Coronary artery (tissue), 2 donors: ENCODE measurements at regions not wholly inside any gene's neighbourhood (a gene's known extent, or its start where the extent isn't known, plus 50 kb on each side); places are given as distances from the start of the nearest gene placed in this dataset.

ENCODE experiments used
- DNase-seq: peaks from one replicate; pipeline ENCODE4 v3.0.0-alpha.2; 2017; ENCODE audit warnings: low spot score
- H3K27ac ChIP-seq, 2 donors: fragments of 200-600 bp; sonication (generic); one replicate each; pipeline ENCODE4 v1.5.1; 2016 to 2019
- H3K4me3 ChIP-seq: fragments of 200-600 bp; sonication (generic); 2 replicates; pipeline ENCODE4 v1.5.1; 2016; ENCODE audit warnings: mild to moderate bottlenecking, moderate library complexity
- CTCF ChIP-seq: fragments of 200-600 bp; sonication (generic); IDR thresholded peaks from one replicate; pipeline ENCODE4 v1.5.1; 2019; ENCODE audit warnings: antibody characterized with exemption

- no peak for DNase-seq
- H3K4me3 ChIP-seq = no peak overlapping the region
- H3K27ac ChIP-seq = no peak overlapping the region
- TF ChIP-seq CTCF = no peak
These were observed 81.6 kb downstream of the PLXNA1 start for GRCh38 chr3:127064391-127065137.

GRCh38 chr3:127065138-127065427 is 82.2 kb downstream of the PLXNA1 start:
- Histone ChIP-seq H3K27ac (no peak overlapping the region), H3K4me3 (no peak overlapping the region)
- no peak for DNase-seq
- TF ChIP-seq CTCF = no peak

GRCh38 chr3:127065561-127066290 is 82.8 kb downstream of the PLXNA1 start:
- Histone ChIP-seq H3K4me3 (no peak overlapping the region), H3K27ac (no peak overlapping the region)
- no peak for DNase-seq
- TF ChIP-seq CTCF = no peak

- H3K4me3 ChIP-seq = no peak overlapping the region
- no peak overlapping the region for H3K27ac ChIP-seq
- TF ChIP-seq CTCF = no peak
- DNase-seq = no peak
These were observed 83.7 kb downstream of the PLXNA1 start for GRCh38 chr3:127066635-127067034.

- no peak for DNase-seq
- Histone ChIP-seq H3K4me3 (no peak overlapping the region), H3K27ac (no peak overlapping the region)
- no peak for TF ChIP-seq CTCF
These were observed 84.4 kb downstream of the PLXNA1 start for GRCh38 chr3:127067116-127067910.

- H3K27ac ChIP-seq = no peak overlapping the region
- no peak for TF ChIP-seq CTCF
These were observed 85.3 kb downstream of the PLXNA1 start for GRCh38 chr3:127068111-127068810.

More at GRCh38 chr3:127068111-127068810, 85.3 kb downstream of the PLXNA1 start:
- H3K4me3 ChIP-seq = no peak overlapping the region
- no peak for DNase-seq
